Neuronal stem cell (in vitro differentiated cells): ENCODE measurements at regions not wholly inside any gene's neighbourhood (a gene's known extent, or its start where the extent isn't known, plus 50 kb on each side); places are given as distances from the start of the nearest gene placed in this dataset.
"Not testable (repeated sequence)": the region's sequence is repeated elsewhere in the genome, so short reads cannot be mapped to it uniquely, and the experiment has no call there.

ENCODE experiments used
- DNase-seq: peaks from one replicate; pipeline ENCODE4 v3.0.0-alpha.2; 2013; ENCODE audit warnings: low spot score
- H2AFZ ChIP-seq: one replicate; pipeline ENCODE4 v1.6.1; 2013; ENCODE audit warnings: mild to moderate bottlenecking, low read length, inconsistent platforms
- H2AK5ac ChIP-seq: 2 replicates; pipeline ENCODE4 v1.6.1; 2013; ENCODE audit warnings: low read depth, mild to moderate bottlenecking, inconsistent platforms, low read length, moderate library complexity, mixed read lengths
- H2BK120ac ChIP-seq: 2 replicates; pipeline ENCODE4 v1.6.1; 2013; ENCODE audit warnings: low read depth, mild to moderate bottlenecking, inconsistent platforms, low read length, moderate library complexity, mixed read lengths
- H2BK12ac ChIP-seq: one replicate; pipeline ENCODE4 v1.6.1; 2013; ENCODE audit warnings: low read length, inconsistent platforms
- H2BK15ac ChIP-seq: 2 replicates; pipeline ENCODE4 v1.6.1; 2013; ENCODE audit warnings: mild to moderate bottlenecking, low read length, inconsistent platforms, mixed read lengths
- H2BK5ac ChIP-seq: one replicate; pipeline ENCODE4 v1.6.1; 2013; ENCODE audit warnings: inconsistent platforms, mild to moderate bottlenecking, low read length, moderate library complexity
- H3K14ac ChIP-seq: one replicate; pipeline ENCODE4 v1.6.1; 2013; ENCODE audit warnings: low read length, inconsistent platforms
- H3K18ac ChIP-seq: 2 replicates; pipeline ENCODE4 v1.6.1; 2013; ENCODE audit warnings: low read length, inconsistent platforms
- H3K23ac ChIP-seq: 2 replicates; pipeline ENCODE4 v1.6.1; 2013; ENCODE audit warnings: low read depth, mild to moderate bottlenecking, mixed read lengths, low read length, inconsistent platforms; ENCODE audit not compliant: poor library complexity
- H3K27ac ChIP-seq: replicated peaks from 3 replicates; pipeline ENCODE4 v1.5.1; 2013; ENCODE audit warnings: low read length, inconsistent platforms
- H3K27me3 ChIP-seq, 3 experiments: 2 replicates each; pipeline ENCODE4 v1.6.1; 2013; ENCODE audit warnings: low read length in 3 of 3, mild to moderate bottlenecking in 2 of 3, inconsistent platforms in 1 of 3, low read depth in 1 of 3, mixed read lengths in 1 of 3, moderate library complexity in 1 of 3; ENCODE audit not compliant: control insufficient read depth in 3 of 3, insufficient read depth in 3 of 3
- H3K36me3 ChIP-seq, 2 donors: replicated peaks in 1 of 2; 2 replicates each; pipeline ENCODE4 v1.6.1; 2013; ENCODE audit warnings: low read length in 2 of 2; ENCODE audit not compliant: control insufficient read depth in 2 of 2, insufficient read depth in 2 of 2
- H3K4ac ChIP-seq: 2 replicates; pipeline ENCODE4 v1.6.1; 2013; ENCODE audit warnings: inconsistent platforms, mild to moderate bottlenecking, low read length, moderate library complexity
- H3K4me1 ChIP-seq, 2 donors: 1 replicate in 1 of 2; 2 replicates in 1 of 2; pipeline ENCODE4 v1.6.1; 2013; ENCODE audit warnings: low read length in 2 of 2, low read depth in 1 of 2; ENCODE audit not compliant: control insufficient read depth in 2 of 2, insufficient read depth in 1 of 2
- H3K4me2 ChIP-seq: one replicate; pipeline ENCODE4 v1.6.1; 2013; ENCODE audit warnings: mild to moderate bottlenecking, low read length, inconsistent platforms; ENCODE audit not compliant: insufficient read depth, poor library complexity, severe bottlenecking
- H3K4me3 ChIP-seq, 2 donors: 2 replicates each; pipeline ENCODE4 v1.5.1; 2013; ENCODE audit warnings: low read length in 2 of 2, mild to moderate bottlenecking in 2 of 2, inconsistent platforms in 1 of 2, moderate library complexity in 1 of 2
- H3K79me1 ChIP-seq: one replicate; pipeline ENCODE4 v1.6.1; 2013; ENCODE audit warnings: low read depth, mild to moderate bottlenecking, inconsistent platforms, low read length, moderate library complexity
- H3K9ac ChIP-seq: one replicate; pipeline ENCODE4 v1.6.1; 2013; ENCODE audit warnings: mild to moderate bottlenecking, low read depth, low read length, inconsistent platforms; ENCODE audit not compliant: poor library complexity
- H3K9me3 ChIP-seq, 2 donors: replicated peaks in 1 of 2; 2 replicates each; pipeline versions ENCODE3 to v1.6.1; 2013; ENCODE audit warnings: low read length in 2 of 2, mild to moderate bottlenecking in 2 of 2, inconsistent platforms in 1 of 2, low read depth in 1 of 2, mixed read lengths in 1 of 2, moderate library complexity in 1 of 2; ENCODE audit not compliant: control insufficient read depth in 2 of 2, insufficient read depth in 1 of 2
- H4K8ac ChIP-seq: one replicate; pipeline ENCODE4 v1.6.1; 2013; ENCODE audit warnings: low read depth, mild to moderate bottlenecking, inconsistent platforms, low read length, moderate library complexity
- H4K91ac ChIP-seq: one replicate; pipeline ENCODE4 v1.6.1; 2013; ENCODE audit warnings: low read length, low read depth, mild to moderate bottlenecking, inconsistent platforms; ENCODE audit not compliant: poor library complexity
- WGBS, 2 donors: extraction: QIAGEN DNeasy Blood & Tissue Kit; methylation state at CpG; one replicate each; pipeline ENCODE4 v1.1.7; 2013; ENCODE audit warnings: missing lambda C conversion rate in 2 of 2, mixed read lengths in 1 of 2; ENCODE audit not compliant: insufficient read length in 2 of 2, insufficient replicate concordance in 1 of 2; ENCODE audit errors: extremely low coverage in 2 of 2; 5-methylcytosine and 5-hydroxymethylcytosine counted together

DNA sequence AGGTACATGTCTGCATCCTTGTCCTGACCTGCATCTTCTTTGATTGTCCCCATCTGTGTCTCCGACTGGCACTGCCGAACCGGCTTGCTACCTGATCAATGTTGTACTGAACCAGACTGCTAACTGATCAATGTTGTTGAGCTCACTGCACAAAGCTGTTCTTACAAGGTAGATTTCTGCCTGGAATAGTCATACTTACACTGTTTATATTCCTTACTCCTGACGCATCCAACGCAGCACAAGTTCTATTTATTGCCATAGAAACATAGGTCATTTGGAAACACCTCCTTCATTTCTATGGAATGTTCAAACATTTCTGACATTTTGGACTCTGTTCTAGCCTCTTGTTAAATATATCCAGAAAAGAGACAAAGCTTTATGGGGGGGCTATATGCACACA is 65.2 kb downstream of the FOXD4L6 start:
- H3K4ac ChIP-seq, H3K9ac ChIP-seq, H2AFZ ChIP-seq, H3K36me3 ChIP-seq, H4K8ac ChIP-seq, H3K79me1 ChIP-seq, H2BK5ac ChIP-seq, H3K18ac ChIP-seq, H3K4me2 ChIP-seq, H4K91ac ChIP-seq, H2BK15ac ChIP-seq, H2BK120ac ChIP-seq, H3K27ac ChIP-seq, H3K27me3 ChIP-seq, H2AK5ac ChIP-seq, H2BK12ac ChIP-seq, H3K14ac ChIP-seq, DNase-seq, H3K23ac ChIP-seq, H3K4me3 ChIP-seq, H3K4me1 ChIP-seq, H3K9me3 ChIP-seq: not testable (repeated sequence)
- WGBS, 2 donors, result no CpG with 5 or more reads among the region's 5 CpGs

DNA sequence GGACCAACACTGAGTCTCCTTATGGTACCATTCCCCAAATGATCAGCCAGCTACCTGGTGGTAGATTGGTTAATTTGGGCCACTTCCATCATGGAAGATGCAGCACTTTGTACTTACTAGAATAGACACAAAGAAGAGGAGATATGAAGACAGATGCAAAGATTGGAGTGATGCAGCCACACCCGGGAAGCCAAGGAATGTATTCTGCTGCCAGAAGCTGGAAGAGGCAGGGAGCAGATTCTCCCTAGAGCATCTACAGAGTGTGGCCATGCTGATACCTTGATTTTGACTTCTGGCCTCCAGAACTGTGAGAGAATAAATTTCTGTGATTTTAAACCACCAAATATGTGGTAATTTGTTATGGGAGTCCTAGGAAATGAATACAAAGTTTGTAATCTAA is 68.9 kb downstream of the FOXD4L6 start:
- H4K8ac ChIP-seq, H3K79me1 ChIP-seq, H3K27me3 ChIP-seq, H4K91ac ChIP-seq, H3K4me2 ChIP-seq, H3K27ac ChIP-seq, H3K14ac ChIP-seq, H3K23ac ChIP-seq, H2AFZ ChIP-seq, H2BK5ac ChIP-seq, H2BK15ac ChIP-seq, H3K4ac ChIP-seq, H3K36me3 ChIP-seq, H3K4me1 ChIP-seq, H2AK5ac ChIP-seq, H3K9ac ChIP-seq, H2BK120ac ChIP-seq, DNase-seq, H3K18ac ChIP-seq, H3K9me3 ChIP-seq, H2BK12ac ChIP-seq, H3K4me3 ChIP-seq: not testable (repeated sequence)
- WGBS, 2 donors, result no CpG with 5 or more reads among the region's 1 CpG

DNA sequence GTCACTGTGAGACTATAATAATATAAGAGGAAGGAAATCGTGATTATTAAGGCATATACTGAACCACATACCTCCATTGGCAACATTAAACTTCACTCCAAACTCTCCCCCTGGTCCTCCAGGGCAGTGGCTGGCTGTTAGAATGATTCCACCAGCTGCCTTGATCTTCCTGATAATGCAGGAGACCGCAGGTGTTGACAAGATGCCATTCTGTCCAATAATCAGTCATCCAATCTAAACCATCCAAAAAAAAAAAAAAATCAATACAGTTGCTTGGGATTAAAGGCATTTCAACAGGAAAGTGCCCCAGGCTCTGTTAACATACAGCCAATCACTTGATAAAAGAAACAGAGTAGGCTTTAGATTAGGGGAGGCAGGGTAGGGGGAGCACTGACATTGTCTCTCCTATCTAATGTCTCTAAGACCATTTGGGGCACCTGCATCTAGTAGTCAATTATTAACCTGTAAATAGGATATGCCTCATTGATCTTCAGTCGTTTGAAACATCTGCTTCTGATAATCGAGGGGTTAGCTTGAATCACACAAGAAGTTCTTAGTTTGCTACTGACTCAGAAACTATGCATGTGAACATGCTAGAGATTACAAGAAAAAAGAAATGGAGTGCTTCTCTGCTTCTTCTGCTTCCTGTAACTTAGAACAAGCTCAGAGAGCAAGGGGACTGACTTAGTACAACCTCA is 74.7 kb downstream of the FOXD4L6 start:
- H3K14ac ChIP-seq, H4K8ac ChIP-seq, H2BK5ac ChIP-seq: not testable (repeated sequence)

DNA sequence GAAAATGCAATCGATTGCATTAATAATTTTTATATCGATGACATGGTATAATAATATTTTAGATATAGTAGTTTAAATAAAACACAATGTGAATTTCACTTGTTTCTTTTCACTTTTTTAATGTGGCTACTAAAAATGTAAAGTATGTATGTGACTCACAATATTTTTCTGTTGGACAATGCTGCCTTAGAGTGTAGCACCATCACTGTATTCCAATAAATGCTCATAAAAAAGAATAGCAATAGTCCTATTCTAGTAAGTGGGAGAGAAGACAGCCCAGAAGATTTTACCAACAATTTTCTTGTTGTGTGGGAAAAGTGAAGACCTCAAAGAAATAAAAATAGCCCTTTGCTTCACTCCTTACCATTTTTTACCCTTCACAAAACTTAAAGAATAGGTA is 79.8 kb downstream of the FOXD4L6 start:
- not testable (repeated sequence) for H3K36me3 ChIP-seq, H3K4me1 ChIP-seq, H2AFZ ChIP-seq, H3K23ac ChIP-seq, H3K18ac ChIP-seq, H3K4me3 ChIP-seq, H2BK5ac ChIP-seq, H3K27me3 ChIP-seq, H4K8ac ChIP-seq, H3K9ac ChIP-seq, H3K4ac ChIP-seq, H2BK120ac ChIP-seq, H3K27ac ChIP-seq, H3K14ac ChIP-seq, H4K91ac ChIP-seq, H3K79me1 ChIP-seq, H2AK5ac ChIP-seq, H2BK15ac ChIP-seq, H2BK12ac ChIP-seq, DNase-seq, H3K4me2 ChIP-seq, H3K9me3 ChIP-seq
- WGBS, 2 donors, result no CpG with 5 or more reads among the region's 2 CpGs

More for the DNA sequence above, 74.7 kb downstream of the FOXD4L6 start:
- not testable (repeated sequence) for H3K27ac ChIP-seq, H3K4me2 ChIP-seq, H2BK12ac ChIP-seq, H4K91ac ChIP-seq, H3K18ac ChIP-seq, H3K79me1 ChIP-seq, H3K9ac ChIP-seq, H3K4me1 ChIP-seq, H3K36me3 ChIP-seq, H2AK5ac ChIP-seq, H3K4ac ChIP-seq, H3K23ac ChIP-seq, DNase-seq, H2AFZ ChIP-seq, H3K9me3 ChIP-seq, H2BK120ac ChIP-seq, H2BK15ac ChIP-seq, H3K4me3 ChIP-seq, H3K27me3 ChIP-seq
- no CpG with 5 or more reads among the region's 4 CpGs for WGBS, 2 donors
